GM12878 (cell line): ENCODE measurements at regions not wholly inside any gene's neighbourhood (a gene's known extent, or its start where the extent isn't known, plus 50 kb on each side); places are given as distances from the start of the nearest gene placed in this dataset.

Source experiments
- ATF2 ChIP-seq: IDR thresholded peaks from 2 replicates; pipeline ENCODE4 v1.6.1; 2012; ENCODE audit warnings: low read length, inconsistent platforms
- CTCF ChIP-seq, 3 experiments: IDR thresholded peaks in 2 of 3; conservative IDR thresholded peaks in 1 of 3; 2 replicates each; pipeline ENCODE4 v1.5.1; 2011; ENCODE audit warnings: low read depth in 3 of 3, low read length in 3 of 3, mild to moderate bottlenecking in 3 of 3, control low read depth in 2 of 3, moderate library complexity in 2 of 3, inconsistent platforms in 1 of 3, mixed read lengths in 1 of 3; ENCODE audit not compliant: control insufficient read depth in 2 of 3, insufficient read depth in 1 of 3; ENCODE audit errors: extremely low read depth in 1 of 3
- FOXM1 ChIP-seq: IDR thresholded peaks from 2 replicates; pipeline ENCODE4 v1.6.1; 2012; ENCODE audit warnings: low read depth, mild to moderate bottlenecking, inconsistent platforms, low read length, moderate library complexity
- IRF5 ChIP-seq: fragments of 450-650 bp; IDR thresholded peaks from 2 replicates; pipeline ENCODE4 v1.6.1; 2017; ENCODE audit warnings: borderline replicate concordance
- MAX ChIP-seq: IDR thresholded peaks from 2 replicates; pipeline ENCODE4 v1.6.1; 2012; ENCODE audit warnings: low read depth, low read length, improper control_type of control experiment
- MXI1 ChIP-seq: fragments of 150-350 bp; IDR thresholded peaks from 2 replicates; pipeline ENCODE4 v1.6.1; 2011; ENCODE audit warnings: low read depth, mild to moderate bottlenecking, inconsistent platforms, low read length, improper control_type of control experiment
- POLR2AphosphoS5 ChIP-seq: IDR thresholded peaks from 2 replicates; pipeline ENCODE4 v1.6.1; 2011; ENCODE audit warnings: mild to moderate bottlenecking, low read length, inconsistent platforms
- SKIL ChIP-seq: fragments of 450-650 bp; IDR thresholded peaks from 2 replicates; pipeline ENCODE4 v1.6.1; 2017; ENCODE audit warnings: mild to moderate bottlenecking, low read depth, inconsistent platforms; ENCODE audit not compliant: poor library complexity, severe bottlenecking
- STAT1 ChIP-seq: fragments of 450-650 bp; conservative IDR thresholded peaks from 2 replicates; pipeline ENCODE4 v1.6.1; 2014; ENCODE audit warnings: antibody characterized with exemption, mild to moderate bottlenecking
- SUZ12 ChIP-seq: fragments of 200-600 bp; sonication (generic); IDR thresholded peaks from one replicate; pipeline ENCODE4 v1.6.1; 2018; ENCODE audit warnings: antibody characterized with exemption, mild to moderate bottlenecking; ENCODE audit not compliant: unreplicated experiment
- ZNF24 ChIP-seq: fragments of 450-650 bp; IDR thresholded peaks from 2 replicates; pipeline ENCODE4 v1.6.1; 2017; ENCODE audit warnings: antibody characterized with exemption, mild to moderate bottlenecking
- TF ChIP-seq, protein P1 (sequence below): IDR thresholded peaks from 2 replicates; pipeline ENCODE4 v1.6.1; 2011; ENCODE audit warnings: low read depth, low read length, improper control_type of control experiment, borderline replicate concordance

- TF ChIP-seq IRF5 = no peak
- no peak for TF ChIP-seq FOXM1
- no peak for TF ChIP-seq SKIL
- TF ChIP-seq ATF2 = no peak
- TF ChIP-seq SUZ12 = no peak
- TF ChIP-seq ZNF24 = no peak
- no peak for TF ChIP-seq MXI1
- no peak for TF ChIP-seq MAX
- TF ChIP-seq, protein P1, sequence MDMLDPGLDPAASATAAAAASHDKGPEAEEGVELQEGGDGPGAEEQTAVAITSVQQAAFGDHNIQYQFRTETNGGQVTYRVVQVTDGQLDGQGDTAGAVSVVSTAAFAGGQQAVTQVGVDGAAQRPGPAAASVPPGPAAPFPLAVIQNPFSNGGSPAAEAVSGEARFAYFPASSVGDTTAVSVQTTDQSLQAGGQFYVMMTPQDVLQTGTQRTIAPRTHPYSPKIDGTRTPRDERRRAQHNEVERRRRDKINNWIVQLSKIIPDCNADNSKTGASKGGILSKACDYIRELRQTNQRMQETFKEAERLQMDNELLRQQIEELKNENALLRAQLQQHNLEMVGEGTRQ = no peak
- no peak for TF ChIP-seq CTCF (IDR thresholded peaks at IDR 0.05 in 2 of 3, conservative IDR thresholded peaks at IDR 0.05 in 1 of 3; ENCODE audit: control insufficient read depth in 2 of 3, extremely low read depth in 1 of 3, insufficient read depth in 1 of 3, low read depth in 3 of 3, low read length in 3 of 3)
- no peak for TF ChIP-seq POLR2AphosphoS5
- no peak for TF ChIP-seq STAT1
Measured at GRCh38 chr12:60194678-60195077, 598.8 kb downstream of the SLC16A7 start.
